Smooth muscle cell (in vitro differentiated cells): ENCODE measurements at regions not wholly inside any gene's neighbourhood (a gene's known extent, or its start where the extent isn't known, plus 50 kb on each side); places are given as distances from the start of the nearest gene placed in this dataset. TPM values are rescaled to one million over a fixed set of nuclear protein-coding genes. Genes with fewer than 3 reads are reported as not detected.

ENCODE experiments used
- DNase-seq: peaks from one replicate; lab custom pipeline; 2025; ENCODE audit not compliant: unreplicated experiment; lab: John Stamatoyannopoulos, UW
- H2AFZ ChIP-seq: fragments of 200-600 bp; sonication (generic); 2 replicates; pipeline ENCODE4 v1.6.0; 2016; ENCODE audit warnings: antibody characterized with exemption, low read depth, mild to moderate bottlenecking
- H3F3A ChIP-seq: fragments of 200-600 bp; sonication (generic); 2 replicates; pipeline ENCODE4 v1.6.0; 2017; ENCODE audit warnings: antibody characterized with exemption, low read depth
- H3K27ac ChIP-seq: fragments of 200-600 bp; sonication (generic); 2 replicates; pipeline ENCODE4 v1.5.1; 2016; ENCODE audit warnings: low read depth, mild to moderate bottlenecking
- H3K27me3 ChIP-seq: fragments of 200-600 bp; sonication (generic); 2 replicates; pipeline ENCODE4 v1.6.1; 2016; ENCODE audit warnings: low read depth, mild to moderate bottlenecking
- H3K36me3 ChIP-seq: fragments of 200-600 bp; sonication (generic); 2 replicates; pipeline ENCODE4 v1.5.1; 2016; ENCODE audit warnings: low read depth
- H3K4me1 ChIP-seq: fragments of 200-600 bp; sonication (generic); 2 replicates; pipeline ENCODE4 v1.5.1; 2016; ENCODE audit warnings: low read depth
- H3K4me2 ChIP-seq: fragments of 200-600 bp; sonication (generic); 2 replicates; pipeline ENCODE4 v1.6.0; 2016; ENCODE audit warnings: mild to moderate bottlenecking
- H3K4me3 ChIP-seq: fragments of 200-600 bp; sonication (generic); 2 replicates; pipeline ENCODE4 v1.5.1; 2016; ENCODE audit warnings: mild to moderate bottlenecking
- H3K79me2 ChIP-seq: fragments of 200-600 bp; sonication (generic); 2 replicates; pipeline ENCODE4 v1.6.0; 2016; ENCODE audit warnings: low read depth, mild to moderate bottlenecking
- H3K9ac ChIP-seq: fragments of 200-600 bp; sonication (generic); 2 replicates; pipeline ENCODE4 v1.6.0; 2016; ENCODE audit warnings: low read depth
- H3K9me3 ChIP-seq: fragments of 200-600 bp; sonication (generic); replicated peaks from 2 replicates; pipeline ENCODE4 v1.5.1; 2016; ENCODE audit warnings: low read depth
- H4K20me1 ChIP-seq: fragments of 200-600 bp; sonication (generic); 2 replicates; pipeline ENCODE4 v1.6.0; 2016; ENCODE audit warnings: low read depth
- WGBS: methylation state at CpG from one replicate; pipeline ENCODE4 v1.1.7; 2016; ENCODE audit warnings: low lambda C conversion rate; 5-methylcytosine and 5-hydroxymethylcytosine counted together
- small RNA-seq: library from RNA; depleted of rRNA; stranded (forward); fragments of <200 nt; gene quantifications from one replicate; pipeline ENCODE3, GENCODE V24; 2014
- TF ChIP-seq, protein P1 (sequence below): fragments of 200-600 bp; sonication (generic); IDR thresholded peaks from 2 replicates; pipeline ENCODE4 v1.5.1; 2017; ENCODE audit warnings: borderline replicate concordance, mild to moderate bottlenecking, antibody characterized with exemption; ENCODE audit not compliant: insufficient read depth, poor library complexity, severe bottlenecking

DNA sequence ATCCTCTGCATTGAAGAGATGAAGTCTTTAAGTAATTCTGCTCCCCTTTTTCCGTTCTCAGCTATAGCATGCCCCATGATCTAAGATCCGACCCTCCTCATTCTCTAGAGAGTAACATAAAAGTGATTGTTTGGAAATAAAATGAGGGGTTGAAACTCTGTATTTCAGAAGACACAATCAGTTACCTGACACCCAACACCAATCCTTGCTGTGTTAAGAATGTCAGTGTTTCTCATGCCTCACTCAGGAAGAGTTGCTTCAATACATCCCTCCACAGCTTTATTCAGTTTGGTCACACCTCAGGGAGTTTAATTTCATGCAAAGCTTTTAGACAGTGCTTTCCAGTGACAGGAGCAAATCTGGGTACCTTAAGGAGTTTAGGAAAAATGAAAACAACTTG lies 49.9 kb upstream of the RBBP8 start:
- H3K9ac ChIP-seq = no peak overlapping the region
- no peaks in the 10 kb centered on the region for H3K79me2 ChIP-seq
- WGBS = 89% methylated on average over 2 of the region's 2 CpGs
- no peak overlapping the region for H3K27ac ChIP-seq
- H2AFZ ChIP-seq = no peak overlapping the region
- no peak overlapping the region for H3K4me3 ChIP-seq
- H3K9me3 ChIP-seq = no peaks in the 10 kb centered on the region
- DNase-seq = no peak
- H3K36me3 ChIP-seq = no peaks in the 10 kb centered on the region
- H3F3A ChIP-seq = no peaks in the 10 kb centered on the region
- no peaks in the 10 kb centered on the region for H3K27me3 ChIP-seq
- H4K20me1 ChIP-seq = no peaks in the 10 kb centered on the region
- TF ChIP-seq, protein P1, sequence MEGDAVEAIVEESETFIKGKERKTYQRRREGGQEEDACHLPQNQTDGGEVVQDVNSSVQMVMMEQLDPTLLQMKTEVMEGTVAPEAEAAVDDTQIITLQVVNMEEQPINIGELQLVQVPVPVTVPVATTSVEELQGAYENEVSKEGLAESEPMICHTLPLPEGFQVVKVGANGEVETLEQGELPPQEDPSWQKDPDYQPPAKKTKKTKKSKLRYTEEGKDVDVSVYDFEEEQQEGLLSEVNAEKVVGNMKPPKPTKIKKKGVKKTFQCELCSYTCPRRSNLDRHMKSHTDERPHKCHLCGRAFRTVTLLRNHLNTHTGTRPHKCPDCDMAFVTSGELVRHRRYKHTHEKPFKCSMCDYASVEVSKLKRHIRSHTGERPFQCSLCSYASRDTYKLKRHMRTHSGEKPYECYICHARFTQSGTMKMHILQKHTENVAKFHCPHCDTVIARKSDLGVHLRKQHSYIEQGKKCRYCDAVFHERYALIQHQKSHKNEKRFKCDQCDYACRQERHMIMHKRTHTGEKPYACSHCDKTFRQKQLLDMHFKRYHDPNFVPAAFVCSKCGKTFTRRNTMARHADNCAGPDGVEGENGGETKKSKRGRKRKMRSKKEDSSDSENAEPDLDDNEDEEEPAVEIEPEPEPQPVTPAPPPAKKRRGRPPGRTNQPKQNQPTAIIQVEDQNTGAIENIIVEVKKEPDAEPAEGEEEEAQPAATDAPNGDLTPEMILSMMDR = no peak
- H3K4me1 ChIP-seq = peaks cover 9% of the 10 kb centered on the region
- no peak overlapping the region for H3K4me2 ChIP-seq

Small RNA genes in the stretch of these regions (small RNA-seq; reads per million reads assigned to genes)
- not detected for gene RNU6-1032P
